Fibroblast of villous mesenchyme (primary cell): ENCODE measurements at regions not wholly inside any gene's neighbourhood (a gene's known extent, or its start where the extent isn't known, plus 50 kb on each side); places are given as distances from the start of the nearest gene placed in this dataset.

Experiments
- DNase-seq: peaks from one replicate; pipeline ENCODE4 v3.0.0-alpha.2; 2010; ENCODE audit warnings: low read depth
- H3K4me3 ChIP-seq: 2 replicates; pipeline ENCODE4 v1.5.1; 2011; ENCODE audit warnings: low read depth, mild to moderate bottlenecking, low read length
- CTCF ChIP-seq: IDR thresholded peaks from 2 replicates; pipeline ENCODE4 v1.5.1; 2012; ENCODE audit warnings: low read depth, mild to moderate bottlenecking, low read length; ENCODE audit not compliant: insufficient read depth

- DNase-seq = peak; percentile 45
- no peak for TF ChIP-seq CTCF
- H3K4me3 ChIP-seq = no peak overlapping the region
These were observed 374.9 kb downstream of the SPRY2 start for GRCh38 chr13:79966059-79966458.

GRCh38 chr13:79946556-79946955, 394.4 kb downstream of the SPRY2 start:
- no peak for DNase-seq
- no peak for TF ChIP-seq CTCF
- H3K4me3 ChIP-seq = no peak overlapping the region

GRCh38 chr13:79943346-79944023, 397.4 kb downstream of the SPRY2 start:
- no peak overlapping the region for H3K4me3 ChIP-seq
- no peak for TF ChIP-seq CTCF
- DNase-seq = peak; percentile 59

GRCh38 chr13:79941752-79942151, 399.2 kb downstream of the SPRY2 start:
- no peak for DNase-seq
- no peak overlapping the region for H3K4me3 ChIP-seq
- TF ChIP-seq CTCF = no peak

GRCh38 chr13:79939689-79940088, 401.2 kb downstream of the SPRY2 start:
- DNase-seq = no peak
- no peak overlapping the region for H3K4me3 ChIP-seq
- TF ChIP-seq CTCF = no peak

GRCh38 chr13:79937771-79938216, 403.1 kb downstream of the SPRY2 start:
- H3K4me3 ChIP-seq = no peak overlapping the region
- no peak for TF ChIP-seq CTCF
- no peak for DNase-seq

GRCh38 chr13:79937311-79937710, 403.6 kb downstream of the SPRY2 start:
- no peak for TF ChIP-seq CTCF
- H3K4me3 ChIP-seq = no peak overlapping the region
- no peak for DNase-seq
